Stimulated activated CD8-positive, alpha-beta memory T cell treated with anti-CD3 and anti-CD28 coated beads, Interleukin-15, amount 100 ng/mL, for 24 hours (primary cell): ENCODE measurements at regions not wholly inside any gene's neighbourhood (a gene's known extent, or its start where the extent isn't known, plus 50 kb on each side); places are given as distances from the start of the nearest gene placed in this dataset.

Experiments
- DNase-seq: peaks from one replicate; pipeline ENCODE4 v3.0.0-alpha.2; 2020; ENCODE audit warnings: low read depth

DNA sequence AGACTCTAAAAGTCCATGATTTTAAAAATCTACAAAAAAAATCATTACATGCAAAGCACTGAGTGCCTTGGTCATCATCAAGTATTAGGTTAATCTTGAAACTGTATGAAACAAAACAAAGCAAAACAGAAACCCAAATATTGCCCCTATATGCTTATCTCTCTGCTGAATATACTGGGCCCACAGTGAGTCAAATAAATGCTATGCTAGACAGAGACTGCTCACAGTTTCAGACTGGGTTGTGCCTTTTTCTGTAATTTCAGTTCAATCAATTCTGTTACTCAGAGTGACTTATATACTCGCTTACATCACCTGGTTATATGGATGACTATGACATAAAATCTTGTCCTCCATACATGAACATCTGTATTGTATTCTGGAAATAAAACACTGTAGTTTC is 257.1 kb upstream of the ACTRT1 start:
- no peak for DNase-seq

DNA sequence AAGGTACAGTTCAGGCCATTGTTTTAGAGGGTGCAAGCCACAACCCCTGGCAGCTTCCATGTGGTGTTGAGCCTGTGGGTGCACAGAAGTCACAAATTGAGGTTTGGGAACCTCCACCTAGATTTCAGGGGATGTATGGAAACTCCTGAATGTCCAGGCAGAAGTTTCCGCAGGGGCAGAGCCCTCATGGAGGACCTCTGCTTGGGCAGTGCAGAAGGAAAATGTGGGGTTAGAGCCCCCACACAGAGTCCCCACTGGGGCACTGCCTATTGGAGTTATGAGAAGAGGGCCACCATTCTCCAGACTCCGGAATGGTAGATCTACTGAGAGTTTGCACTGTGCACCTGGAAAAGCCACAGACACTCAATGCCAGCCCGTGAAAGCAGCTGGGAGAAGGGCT is 242.0 kb upstream of the ACTRT1 start:
- DNase-seq: no peak

DNA sequence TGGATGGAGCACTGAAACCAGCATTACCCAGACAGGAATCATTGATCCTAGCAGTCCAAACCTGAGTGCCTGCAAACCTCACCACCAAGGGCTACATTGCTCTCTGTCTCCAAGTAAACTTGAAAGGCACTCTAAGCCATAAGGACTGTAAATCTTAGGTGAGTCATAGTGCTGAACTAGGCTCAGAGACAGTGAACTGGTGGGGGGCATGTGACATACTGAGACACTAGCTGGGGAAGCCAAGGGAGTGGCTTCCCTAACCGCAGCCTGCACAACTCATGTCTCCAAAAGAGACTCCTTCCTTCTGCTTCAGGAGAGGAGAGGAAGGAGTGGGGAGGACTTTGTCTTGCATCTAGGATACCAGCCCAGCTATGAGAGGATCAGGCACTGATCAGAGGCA is 235.5 kb upstream of the ACTRT1 start:
- DNase-seq: no peak

DNA sequence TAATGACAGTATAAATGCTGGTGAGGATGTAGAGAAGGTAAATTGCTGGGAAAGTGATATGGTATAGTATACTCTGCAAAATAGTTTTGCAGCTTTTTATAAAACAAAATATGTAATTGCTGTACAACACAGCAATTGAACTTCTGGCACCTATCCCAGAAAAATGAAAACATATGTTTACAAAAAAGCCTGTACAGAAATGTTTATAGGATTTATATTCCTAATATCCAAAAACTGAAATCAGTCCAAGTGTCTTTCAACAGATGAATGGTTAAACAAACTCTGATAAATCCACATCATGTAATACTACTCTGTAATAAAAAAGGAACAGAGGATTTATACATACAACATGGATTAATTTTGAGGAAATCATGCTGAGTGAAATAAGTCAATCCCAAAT is 198.4 kb upstream of the ACTRT1 start:
- DNase-seq: no peak

DNA sequence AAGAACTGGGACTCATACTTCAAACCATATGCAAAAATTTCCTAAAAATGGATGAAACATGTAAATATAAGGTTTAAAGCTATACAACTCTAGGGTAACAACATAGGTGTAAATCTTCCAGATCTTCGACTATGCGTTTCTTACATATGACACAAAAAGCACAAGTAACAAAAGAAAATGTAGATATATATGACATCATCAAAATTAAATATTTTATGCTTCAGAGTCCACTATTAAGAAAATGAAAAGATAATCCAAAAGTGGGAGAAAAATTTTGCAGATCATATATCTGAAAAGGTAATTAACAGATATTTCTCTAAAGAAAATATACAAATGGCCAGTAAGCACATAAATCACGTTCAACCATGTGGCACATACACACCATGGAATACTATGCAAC is 164.2 kb upstream of the ACTRT1 start:
- DNase-seq: no peak

DNA sequence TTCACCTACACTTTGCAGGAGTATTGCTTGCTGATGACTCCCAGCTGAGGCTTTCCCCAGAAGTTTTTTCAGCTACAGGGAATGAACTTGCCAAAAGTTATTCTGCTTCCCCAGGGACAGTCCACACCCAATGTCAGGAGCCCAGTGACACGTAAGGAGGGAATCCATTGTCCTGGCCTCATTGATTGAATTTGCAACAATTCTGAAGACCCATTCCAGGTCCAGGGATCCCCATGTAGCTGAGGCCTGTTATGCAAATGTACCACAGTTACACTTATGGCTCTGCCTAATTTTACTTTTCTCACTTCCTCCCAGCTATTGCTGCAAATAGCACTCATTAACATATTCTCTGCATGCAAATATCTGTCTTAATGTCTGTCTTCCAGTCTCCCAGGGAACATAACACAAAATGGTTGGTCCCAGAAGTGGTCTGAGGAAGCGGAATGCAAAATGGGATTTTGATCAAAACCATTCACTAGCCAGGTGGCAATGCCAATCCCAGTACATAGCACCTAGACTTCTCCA is 113.7 kb upstream of the ACTRT1 start:
- no peak for DNase-seq

DNA sequence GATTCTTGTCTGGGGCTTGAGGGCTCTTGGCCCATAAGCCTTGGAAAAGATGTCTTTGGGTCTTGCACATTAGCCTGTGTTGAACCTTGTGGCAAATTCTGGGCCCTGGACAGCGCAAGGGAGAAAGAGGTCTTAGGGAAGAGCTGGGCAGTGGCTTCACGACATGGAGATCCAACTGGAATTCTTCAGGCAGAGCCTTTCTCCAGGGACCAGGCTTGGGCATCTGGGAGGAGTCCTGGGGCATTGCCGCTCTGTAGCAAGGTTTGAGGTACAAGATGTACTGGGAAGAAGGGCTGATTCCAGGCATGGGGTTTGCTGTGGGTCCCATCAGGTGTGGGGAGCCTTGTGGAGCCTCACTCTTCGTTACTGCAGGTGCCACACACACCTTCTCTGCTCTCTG is 104.0 kb upstream of the ACTRT1 start:
- no peak for DNase-seq

DNA sequence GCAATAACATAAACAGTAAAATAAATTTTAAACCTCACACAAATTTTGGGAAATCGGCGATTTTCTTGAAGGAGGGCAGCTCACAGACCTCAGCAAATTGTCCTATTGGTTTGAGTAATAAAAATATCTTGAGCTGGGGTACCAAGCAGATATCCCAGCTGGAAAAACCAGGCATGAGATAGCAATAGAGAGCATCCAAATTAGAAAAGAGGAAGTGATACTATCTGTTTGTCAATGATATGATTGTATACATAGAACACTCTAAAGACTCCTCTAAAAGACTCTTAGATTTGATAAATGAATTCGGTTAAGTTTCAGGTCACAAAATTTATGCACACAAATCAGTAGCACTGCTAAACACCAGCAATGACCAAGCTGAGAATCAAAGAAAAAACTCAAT is 90.5 kb upstream of the ACTRT1 start:
- no peak for DNase-seq

DNA sequence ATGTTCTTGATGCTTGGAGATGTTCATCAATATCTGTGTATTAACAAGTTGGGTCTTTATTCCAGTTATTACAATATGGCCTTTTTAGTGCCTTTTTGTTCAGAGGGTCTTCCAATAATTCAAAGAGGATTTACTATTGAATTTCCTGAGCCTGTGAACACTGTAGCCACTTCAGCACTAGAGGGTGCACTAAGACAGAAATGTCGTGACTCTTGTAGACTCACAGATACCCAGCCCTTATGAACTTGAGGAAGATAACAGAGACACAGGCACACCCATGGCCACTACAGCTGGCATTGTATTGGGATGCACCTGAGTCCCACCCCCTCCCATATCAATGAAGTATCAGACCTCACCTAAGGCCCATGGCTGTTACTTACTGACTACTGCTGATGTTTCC is 54.4 kb upstream of the ACTRT1 start:
- no peak for DNase-seq

DNA sequence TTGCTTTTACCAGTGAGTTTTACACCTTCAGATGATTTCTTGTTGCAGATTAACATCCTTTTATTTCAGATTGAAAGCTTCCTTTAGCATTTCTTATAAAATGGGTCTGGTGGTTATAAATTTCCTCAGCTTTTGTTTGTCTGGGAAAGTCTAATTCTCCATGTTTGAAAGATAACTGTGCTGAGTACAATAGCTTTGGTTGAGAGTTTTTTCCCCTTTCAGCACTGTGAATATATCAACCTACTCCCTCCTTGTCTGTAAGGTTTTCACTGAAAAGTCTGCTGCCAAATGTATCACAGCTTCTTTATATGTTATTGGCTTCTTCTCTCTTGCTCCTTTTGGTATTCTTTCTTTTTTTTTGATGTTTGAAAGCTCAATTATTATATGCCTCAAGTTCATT is 53.5 kb upstream of the ACTRT1 start:
- no peak for DNase-seq
